ENCODE measurements at regions not wholly inside any gene's neighbourhood (a gene's known extent, or its start where the extent isn't known, plus 50 kb on each side); places are given as distances from the start of the nearest gene placed in this dataset.

DNA sequence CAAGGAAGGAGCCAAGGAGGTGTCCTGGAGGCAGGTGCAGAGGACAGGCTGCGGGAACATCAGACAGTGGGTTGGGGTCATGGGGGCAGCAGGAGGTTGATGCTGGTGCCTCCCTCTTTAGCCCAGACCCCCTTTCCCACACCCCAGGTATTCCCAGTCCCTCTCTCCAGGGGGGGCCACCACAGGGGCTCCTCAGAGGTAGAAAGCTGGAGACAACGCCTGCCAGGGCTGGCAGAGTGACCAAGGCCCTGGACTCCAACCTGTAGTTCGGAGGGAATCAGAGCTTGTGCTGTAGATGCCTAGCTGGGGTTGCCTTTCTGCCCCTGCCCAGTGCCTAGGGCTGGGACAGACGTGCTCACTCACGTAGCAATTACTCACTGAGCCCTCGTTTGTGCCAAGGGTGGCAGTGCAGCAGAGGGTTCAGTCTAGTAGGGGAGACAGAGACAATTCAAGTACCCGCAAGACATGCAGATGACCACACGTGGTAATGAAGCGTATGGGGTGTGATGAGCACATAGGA lies 148.2 kb downstream of the PTPRU start:
- POLR2A ChIA-PET: no interaction called here
- no peaks in the 10 kb centered on the region for H3K79me2 ChIP-seq (ENCODE audit: insufficient read depth, low read length)
- CTCF ChIA-PET (ENCODE audit: low intra/inter-chr PET ratio, low total read pairs): no interaction called here
- H3K27me3 ChIP-seq (ENCODE audit: control insufficient read depth in 1 of 2, insufficient read depth in 2 of 2, low read length in 2 of 2): peaks cover 1 to 5% of the 10 kb centered on the region in 2 experiments; a peak in 2 of 5 replicates
- H3K9me3 ChIP-seq (ENCODE audit: low read length): peaks cover 5% of the 10 kb centered on the region; the same call in 1 of the 2 replicates
- no TSS peak for BruUV-seq (replicated peaks)
- in situ Hi-C loops (cut with HindIII; ENCODE audit: extremely low pct_ligation_motif_present, low pct_unique_long_range_greater_than_20kb) (loop anchor here (25.0 kb wide), 1 partner anchor 703 kb away; no protein-coding TSS in a partner anchor), intact Hi-C loops (cut with micrococcal nuclease; ENCODE audit: unreplicated experiment) (no loop called here)
- 40% methylated on average over 9 of the region's 9 CpGs for WGBS (ENCODE audit: low lambda C conversion rate)
- no peak for ATAC-seq
- H3K4me3 ChIP-seq (replicated peaks in 1 of 3; ENCODE audit: insufficient read depth in 1 of 3, low read depth in 2 of 3, low read length in 3 of 3): no peak overlapping the region
- H3K27ac ChIP-seq (ENCODE audit: extremely low read length, insufficient read depth, low read length): no peak overlapping the region
- no peaks in the 10 kb centered on the region for H3K4me1 ChIP-seq (ENCODE audit: insufficient read depth, low read length)
- FAIRE-seq: no peak
- no peak overlapping the region for H2AFZ ChIP-seq (ENCODE audit: low read length)
- no peak for DNase-seq (ENCODE audit: low spot score)
- no peaks in the 10 kb centered on the region for H4K20me1 ChIP-seq (ENCODE audit: insufficient read depth, low read length)
- no peak overlapping the region for H3K9ac ChIP-seq (ENCODE audit: insufficient read depth, low read depth, low read length)
- H3K4me2 ChIP-seq (ENCODE audit: low read depth, low read length): no peak overlapping the region
- H3K36me3 ChIP-seq (replicated peaks in 1 of 2; ENCODE audit: control insufficient read depth in 1 of 2, insufficient read depth in 2 of 2, low read length in 2 of 2): no peaks in the 10 kb centered on the region
- no peak for TF ChIP-seq HNF4G (IDR thresholded peaks at IDR 0.05; ENCODE audit: borderline replicate concordance, low read depth, low read length)
- TF ChIP-seq HNF4G (CRISPR knock-in tag; IDR thresholded peaks at IDR 0.05; ENCODE audit: borderline replicate concordance, low read depth): no peak
- no peak for TF ChIP-seq ZNF468 (CRISPR knock-in tag; IDR thresholded peaks at IDR 0.05)
- no peak for TF ChIP-seq HMGA1 (CRISPR knock-in tag; conservative IDR thresholded peaks at IDR 0.05)
- TF ChIP-seq FOXA3 (CRISPR knock-in tag; IDR thresholded peaks at IDR 0.05): no peak
- TF ChIP-seq ZMYM4 (CRISPR knock-in tag; IDR thresholded peaks at IDR 0.05): no peak
- no peak for TF ChIP-seq GFI1 (CRISPR knock-in tag; IDR thresholded peaks at IDR 0.05; ENCODE audit: borderline replicate concordance)
- no peak for TF ChIP-seq TSC22D2 (CRISPR knock-in tag; IDR thresholded peaks at IDR 0.05; ENCODE audit: borderline replicate concordance)
- TF ChIP-seq HOXA9 (CRISPR knock-in tag; IDR thresholded peaks at IDR 0.05; ENCODE audit: borderline replicate concordance): no peak
- TF ChIP-seq, protein P1, sequence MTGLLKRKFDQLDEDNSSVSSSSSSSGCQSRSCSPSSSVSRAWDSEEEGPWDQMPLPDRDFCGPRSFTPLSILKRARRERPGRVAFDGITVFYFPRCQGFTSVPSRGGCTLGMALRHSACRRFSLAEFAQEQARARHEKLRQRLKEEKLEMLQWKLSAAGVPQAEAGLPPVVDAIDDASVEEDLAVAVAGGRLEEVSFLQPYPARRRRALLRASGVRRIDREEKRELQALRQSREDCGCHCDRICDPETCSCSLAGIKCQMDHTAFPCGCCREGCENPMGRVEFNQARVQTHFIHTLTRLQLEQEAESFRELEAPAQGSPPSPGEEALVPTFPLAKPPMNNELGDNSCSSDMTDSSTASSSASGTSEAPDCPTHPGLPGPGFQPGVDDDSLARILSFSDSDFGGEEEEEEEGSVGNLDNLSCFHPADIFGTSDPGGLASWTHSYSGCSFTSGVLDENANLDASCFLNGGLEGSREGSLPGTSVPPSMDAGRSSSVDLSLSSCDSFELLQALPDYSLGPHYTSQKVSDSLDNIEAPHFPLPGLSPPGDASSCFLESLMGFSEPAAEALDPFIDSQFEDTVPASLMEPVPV (CRISPR knock-in tag; IDR thresholded peaks at IDR 0.05): no peak
- no peak for TF ChIP-seq E2F2 (CRISPR knock-in tag; IDR thresholded peaks at IDR 0.05; ENCODE audit: borderline replicate concordance)
- no peak for TF ChIP-seq HCFC1 (IDR thresholded peaks at IDR 0.05; ENCODE audit: low read depth, low read length)
- no peak for TF ChIP-seq JARID2 (CRISPR knock-in tag; IDR thresholded peaks at IDR 0.05; ENCODE audit: insufficient replicate concordance)
- TF ChIP-seq, protein P2, sequence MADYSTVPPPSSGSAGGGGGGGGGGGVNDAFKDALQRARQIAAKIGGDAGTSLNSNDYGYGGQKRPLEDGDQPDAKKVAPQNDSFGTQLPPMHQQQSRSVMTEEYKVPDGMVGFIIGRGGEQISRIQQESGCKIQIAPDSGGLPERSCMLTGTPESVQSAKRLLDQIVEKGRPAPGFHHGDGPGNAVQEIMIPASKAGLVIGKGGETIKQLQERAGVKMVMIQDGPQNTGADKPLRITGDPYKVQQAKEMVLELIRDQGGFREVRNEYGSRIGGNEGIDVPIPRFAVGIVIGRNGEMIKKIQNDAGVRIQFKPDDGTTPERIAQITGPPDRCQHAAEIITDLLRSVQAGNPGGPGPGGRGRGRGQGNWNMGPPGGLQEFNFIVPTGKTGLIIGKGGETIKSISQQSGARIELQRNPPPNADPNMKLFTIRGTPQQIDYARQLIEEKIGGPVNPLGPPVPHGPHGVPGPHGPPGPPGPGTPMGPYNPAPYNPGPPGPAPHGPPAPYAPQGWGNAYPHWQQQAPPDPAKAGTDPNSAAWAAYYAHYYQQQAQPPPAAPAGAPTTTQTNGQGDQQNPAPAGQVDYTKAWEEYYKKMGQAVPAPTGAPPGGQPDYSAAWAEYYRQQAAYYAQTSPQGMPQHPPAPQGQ (CRISPR knock-in tag; IDR thresholded peaks at IDR 0.05; ENCODE audit: borderline replicate concordance): no peak
- no peak for TF ChIP-seq SETDB1 (CRISPR knock-in tag; IDR thresholded peaks at IDR 0.05; ENCODE audit: borderline replicate concordance)
- TF ChIP-seq ZNF7 (CRISPR knock-in tag; IDR thresholded peaks at IDR 0.05): no peak
- TF ChIP-seq HINFP (CRISPR knock-in tag; IDR thresholded peaks at IDR 0.05; ENCODE audit: low read depth): no peak
